CD4-positive, alpha-beta T cell treated with Interleukin-15 for 4 hours (primary cell): ENCODE measurements at regions not wholly inside any gene's neighbourhood (a gene's known extent, or its start where the extent isn't known, plus 50 kb on each side); places are given as distances from the start of the nearest gene placed in this dataset.

Experiments used
- DNase-seq: peaks from one replicate; pipeline ENCODE4 v3.0.0-alpha.2; 2020; ENCODE audit warnings: low spot score

DNA sequence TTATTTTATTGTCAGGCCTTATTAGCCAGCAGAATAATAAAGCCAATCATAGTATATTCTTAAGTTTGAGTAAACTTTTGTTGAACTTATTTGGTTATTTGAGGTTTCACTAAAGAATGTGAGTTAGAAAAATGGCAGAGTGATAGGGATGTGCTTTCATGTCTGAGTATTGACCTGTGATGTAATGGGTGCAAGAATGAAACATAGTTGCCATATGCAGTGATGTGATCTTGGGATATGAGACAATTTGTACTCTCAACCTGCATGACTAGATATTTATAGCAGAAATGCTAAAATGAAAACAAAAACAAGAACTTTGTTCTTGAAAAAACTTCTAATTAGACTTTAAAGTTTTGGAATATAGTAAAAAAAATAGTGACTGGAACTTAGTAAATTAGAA lies 97.9 kb downstream of the DISP1 start:
- no peak for DNase-seq

DNA sequence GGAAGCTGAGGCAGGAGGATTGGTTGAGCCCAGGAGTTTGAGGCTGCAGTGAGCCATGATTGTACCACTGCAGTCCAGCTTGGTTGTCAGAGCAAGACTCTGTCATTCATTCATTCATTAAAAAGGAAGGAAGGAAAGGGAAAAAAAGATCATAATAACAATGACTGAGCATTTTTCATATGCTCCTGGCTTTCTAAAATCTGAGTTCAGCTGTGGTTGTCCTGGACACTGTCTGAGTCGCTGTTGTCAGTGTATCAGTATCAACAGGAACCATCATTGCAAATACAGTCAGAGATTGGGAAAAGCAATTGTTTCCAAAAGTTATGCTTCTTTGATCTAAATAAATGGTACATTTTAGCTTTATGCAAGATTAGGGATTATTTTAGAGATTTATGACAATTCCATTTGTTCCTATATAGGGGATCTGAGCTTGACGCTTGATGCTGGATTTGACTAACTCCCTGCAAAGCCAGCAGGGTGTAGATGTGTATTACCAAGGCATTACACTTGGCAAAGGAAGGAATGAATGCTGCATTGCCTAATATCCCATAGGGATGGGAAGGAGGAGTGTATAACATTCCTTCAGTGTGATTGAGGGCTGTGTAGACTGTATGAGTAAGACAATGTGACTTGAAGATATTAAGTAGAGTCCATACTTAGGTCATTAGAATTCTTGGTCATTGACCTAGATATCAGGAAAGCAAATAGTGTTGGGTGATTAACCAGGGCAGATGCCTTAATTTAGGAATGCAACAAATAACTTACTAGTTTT lies 100.2 kb downstream of the DISP1 start:
- DNase-seq: no peak

DNA sequence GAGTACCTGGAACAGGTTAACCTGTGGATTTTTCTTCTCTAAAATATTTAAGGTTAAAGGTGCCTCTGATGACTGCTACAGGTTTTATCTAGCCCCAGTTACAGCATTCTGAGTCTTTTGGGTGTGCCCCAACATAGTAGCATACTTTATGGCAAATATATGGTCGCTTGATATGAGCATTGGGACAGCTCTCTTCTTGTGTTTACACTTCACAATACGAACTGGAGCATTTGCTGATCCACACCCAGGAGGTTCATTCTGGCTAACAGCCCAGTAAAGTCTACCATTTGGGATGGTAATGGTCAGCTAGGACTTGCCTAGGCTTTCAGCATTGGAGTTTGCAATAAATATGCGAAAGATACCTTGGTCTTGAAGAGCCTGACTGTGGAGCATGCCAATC lies 101.3 kb downstream of the DISP1 start:
- no peak for DNase-seq

- DNase-seq: no peak
These were observed 104.1 kb downstream of the DISP1 start for GRCh38 chr1:222918801-222919477.

DNA sequence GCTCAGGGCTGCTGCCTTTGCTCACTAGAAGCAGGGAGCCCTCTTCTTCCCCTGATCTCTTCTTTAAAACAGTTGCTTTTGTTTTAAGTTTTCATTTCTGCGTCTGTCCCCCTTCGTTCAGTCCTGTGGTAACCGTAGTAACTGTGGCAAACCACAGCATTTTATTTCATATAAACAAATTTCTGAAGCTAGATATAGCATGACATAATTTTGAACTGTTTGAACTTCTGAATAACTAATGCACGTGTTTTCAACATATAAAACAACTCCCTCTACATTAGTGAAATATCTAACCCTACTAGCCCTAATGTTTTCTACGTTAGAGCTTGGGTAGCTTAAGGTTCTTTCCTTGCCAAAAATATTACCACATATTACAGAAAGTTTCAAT lies 104.6 kb downstream of the DISP1 start:
- DNase-seq: no peak

GRCh38 chr1:222920169-222920568 lies 105.3 kb downstream of the DISP1 start:
- no peak for DNase-seq

- no peak for DNase-seq
These were observed 107.1 kb downstream of the DISP1 start for GRCh38 chr1:222921945-222922344.

GRCh38 chr1:222923506-222923905 lies 108.7 kb downstream of the DISP1 start:
- no peak for DNase-seq

GRCh38 chr1:222924136-222924706 lies 109.4 kb downstream of the DISP1 start:
- no peak for DNase-seq

- DNase-seq: no peak
These were observed 111.7 kb downstream of the DISP1 start for GRCh38 chr1:222926566-222926965.

GRCh38 chr1:222927031-222927430 lies 112.2 kb downstream of the DISP1 start:
- DNase-seq: no peak

DNA sequence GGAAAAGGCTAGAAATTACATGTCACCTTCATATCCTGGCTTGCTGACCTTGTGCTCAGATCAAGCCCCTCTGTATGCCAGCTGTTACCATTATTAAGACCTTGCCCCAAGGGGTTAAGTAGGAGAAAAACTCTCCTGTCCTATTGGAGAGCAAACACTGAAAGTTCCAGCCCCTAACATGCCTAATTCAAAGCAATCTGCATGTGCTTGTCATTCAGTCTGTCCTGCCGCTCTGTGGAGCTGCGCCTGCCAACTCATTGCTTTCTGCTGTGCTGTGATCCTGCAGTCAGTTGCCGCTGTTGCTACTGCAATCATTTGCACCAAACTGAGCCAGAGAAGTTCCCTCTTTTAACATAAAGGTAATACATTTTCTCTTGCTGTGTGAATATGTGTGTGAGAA lies 113.4 kb downstream of the DISP1 start:
- no peak for DNase-seq

- DNase-seq: no peak
These were observed 115.2 kb downstream of the DISP1 start for GRCh38 chr1:222930070-222930469.

DNA sequence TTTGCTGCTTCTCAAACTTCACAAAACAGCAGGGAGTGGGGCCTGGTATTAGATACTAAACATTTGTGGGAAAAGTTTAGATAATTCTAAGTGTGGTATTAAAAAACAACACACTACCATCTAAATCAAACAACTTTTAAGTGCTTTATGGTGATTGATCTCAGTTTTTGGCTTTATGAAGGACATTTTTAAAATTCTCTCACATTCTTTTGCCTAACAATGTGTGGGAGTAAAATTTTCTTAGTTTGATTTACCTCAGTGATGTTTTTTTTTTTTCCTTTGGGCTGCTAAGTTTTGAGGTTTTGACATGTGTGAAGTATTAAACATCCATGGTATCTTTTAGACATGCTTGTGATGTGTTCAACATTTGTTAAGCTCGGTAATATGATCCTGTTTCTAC lies 116.2 kb downstream of the DISP1 start:
- DNase-seq: no peak

DNA sequence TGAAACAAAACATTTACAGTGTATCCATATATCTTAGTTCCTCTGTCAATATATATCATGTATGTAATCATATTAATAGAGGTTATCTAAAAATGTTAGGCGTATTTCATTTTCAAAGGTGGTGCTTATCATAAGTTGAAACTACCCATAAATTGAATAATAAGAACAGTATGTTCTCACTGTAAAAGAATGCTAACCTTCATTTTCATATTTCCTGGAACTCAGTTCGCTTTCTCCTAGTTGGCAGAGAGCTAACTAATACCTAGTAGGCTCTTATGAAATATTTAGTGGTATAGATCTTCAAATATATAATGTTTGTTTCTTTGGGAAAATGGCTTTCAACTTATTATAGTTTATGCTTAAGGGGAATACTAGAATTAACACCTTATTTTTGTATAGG lies 118.4 kb downstream of the DISP1 start:
- DNase-seq: no peak

- DNase-seq: no peak
These were observed 120.5 kb downstream of the DISP1 start for GRCh38 chr1:222935239-222935900.

- no peak for DNase-seq
These were observed 121.2 kb downstream of the DISP1 start for GRCh38 chr1:222936042-222936441.

GRCh38 chr1:222938986-222939385 lies 124.1 kb downstream of the DISP1 start:
- DNase-seq: no peak

GRCh38 chr1:222940095-222940494 lies 125.3 kb downstream of the DISP1 start:
- no peak for DNase-seq

DNA sequence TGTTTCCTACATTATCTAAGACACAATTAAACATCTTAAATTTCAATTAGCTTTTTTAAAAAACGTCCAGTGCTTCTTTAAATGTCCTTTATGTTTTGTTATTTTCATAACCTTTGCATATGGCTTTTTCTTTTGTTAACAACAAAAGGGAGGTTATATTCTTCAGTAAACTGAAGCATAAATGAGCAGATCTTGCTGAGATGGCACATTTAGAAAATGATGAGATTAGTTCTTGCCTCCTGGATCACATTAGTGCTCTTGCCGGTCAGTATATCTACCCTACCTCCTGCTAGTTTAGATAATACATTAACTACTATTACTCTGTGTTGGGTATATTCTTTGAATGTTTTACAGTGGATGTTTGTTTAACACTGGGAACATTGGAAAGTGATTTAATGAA lies 126.1 kb downstream of the DISP1 start:
- no peak for DNase-seq

GRCh38 chr1:222941425-222941824 lies 126.6 kb downstream of the DISP1 start:
- DNase-seq: no peak

DNA sequence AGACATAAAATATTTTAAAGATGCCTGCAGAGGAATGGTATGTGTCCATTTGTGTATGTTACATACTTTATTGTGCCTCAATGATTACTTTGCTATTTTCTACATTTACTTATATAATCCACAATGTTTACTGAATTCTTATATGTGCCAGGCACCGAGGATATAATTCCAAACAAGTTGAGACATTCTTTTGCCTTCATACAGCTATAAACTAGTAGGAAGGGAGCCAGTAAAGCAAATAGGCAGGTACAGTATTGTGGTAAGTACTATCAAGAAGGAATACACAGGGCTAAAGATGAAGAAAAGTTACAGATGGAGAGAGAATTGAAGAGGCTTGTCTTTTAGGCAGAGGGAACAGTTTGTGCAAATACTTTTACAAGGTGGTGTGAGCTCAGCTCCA lies 131.6 kb downstream of the DISP1 start:
- DNase-seq: no peak

DNA sequence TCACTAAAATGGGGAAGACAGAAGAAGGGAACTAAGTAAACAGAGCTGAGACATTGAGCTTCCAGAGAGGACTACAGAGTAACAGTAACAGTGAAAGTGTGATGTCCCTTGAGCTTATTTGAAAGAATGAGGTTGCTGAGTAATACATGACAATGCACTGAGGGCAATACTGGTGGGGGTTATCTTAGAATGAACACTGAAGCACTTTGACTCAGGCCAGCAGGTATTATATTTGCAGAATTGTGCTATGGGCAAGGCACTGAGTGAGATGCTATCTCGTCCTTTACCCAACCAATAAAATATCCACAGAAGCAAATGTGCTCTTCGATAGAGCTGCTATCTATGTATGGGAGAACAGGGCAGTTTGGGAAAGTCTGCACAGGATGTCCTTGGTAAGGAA lies 133.2 kb downstream of the DISP1 start:
- no peak for DNase-seq
